ENCODE measurements at regions not wholly inside any gene's neighbourhood (a gene's known extent, or its start where the extent isn't known, plus 50 kb on each side); places are given as distances from the start of the nearest gene placed in this dataset.

DNA sequence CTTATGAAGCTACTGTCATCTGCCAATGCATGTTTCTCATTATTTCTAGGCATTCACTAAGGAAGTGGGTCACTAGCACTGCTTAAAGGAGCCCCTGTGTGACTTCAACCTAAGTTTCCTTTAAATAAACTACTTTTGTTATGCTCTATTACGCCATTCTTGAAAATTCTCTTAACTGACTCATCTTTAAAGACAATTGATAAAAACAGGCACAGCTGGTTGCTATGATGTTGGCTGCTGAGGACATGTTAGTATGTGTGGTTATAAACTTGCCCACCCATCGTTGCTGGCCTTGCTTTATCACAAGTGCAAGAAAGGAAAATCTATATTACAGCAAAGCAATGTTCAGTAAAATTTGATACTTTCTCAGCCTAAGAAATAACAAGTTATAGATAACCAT is 75.8 kb upstream of the CNTNAP4 start:
- DNase-seq (ENCODE audit: extremely low read depth, low read depth): no peak
- TF ChIP-seq, protein P1, sequence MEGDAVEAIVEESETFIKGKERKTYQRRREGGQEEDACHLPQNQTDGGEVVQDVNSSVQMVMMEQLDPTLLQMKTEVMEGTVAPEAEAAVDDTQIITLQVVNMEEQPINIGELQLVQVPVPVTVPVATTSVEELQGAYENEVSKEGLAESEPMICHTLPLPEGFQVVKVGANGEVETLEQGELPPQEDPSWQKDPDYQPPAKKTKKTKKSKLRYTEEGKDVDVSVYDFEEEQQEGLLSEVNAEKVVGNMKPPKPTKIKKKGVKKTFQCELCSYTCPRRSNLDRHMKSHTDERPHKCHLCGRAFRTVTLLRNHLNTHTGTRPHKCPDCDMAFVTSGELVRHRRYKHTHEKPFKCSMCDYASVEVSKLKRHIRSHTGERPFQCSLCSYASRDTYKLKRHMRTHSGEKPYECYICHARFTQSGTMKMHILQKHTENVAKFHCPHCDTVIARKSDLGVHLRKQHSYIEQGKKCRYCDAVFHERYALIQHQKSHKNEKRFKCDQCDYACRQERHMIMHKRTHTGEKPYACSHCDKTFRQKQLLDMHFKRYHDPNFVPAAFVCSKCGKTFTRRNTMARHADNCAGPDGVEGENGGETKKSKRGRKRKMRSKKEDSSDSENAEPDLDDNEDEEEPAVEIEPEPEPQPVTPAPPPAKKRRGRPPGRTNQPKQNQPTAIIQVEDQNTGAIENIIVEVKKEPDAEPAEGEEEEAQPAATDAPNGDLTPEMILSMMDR (IDR thresholded peaks at IDR 0.05; ENCODE audit: low read depth, low read length): no peak

DNA sequence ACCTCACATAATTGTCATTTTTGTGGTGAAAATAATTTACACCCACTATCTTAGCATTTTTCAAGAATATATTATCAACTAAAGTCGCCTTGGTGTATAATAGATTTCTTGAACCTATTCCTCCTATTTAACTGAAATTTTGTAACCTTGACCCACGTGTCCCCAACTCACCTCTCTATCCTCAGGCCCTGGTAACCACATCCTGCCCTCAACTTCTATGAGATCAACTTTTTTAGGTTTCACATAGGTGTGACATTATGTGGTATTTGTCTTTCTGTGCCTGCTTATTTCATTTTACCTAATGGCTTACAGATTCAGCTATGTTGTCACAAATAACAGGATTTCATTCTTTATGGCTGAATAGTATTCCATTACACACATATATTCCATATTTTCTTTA is 73.0 kb upstream of the CNTNAP4 start:
- TF ChIP-seq, protein P1 (IDR thresholded peaks at IDR 0.05; ENCODE audit: low read depth, low read length): no peak
- no peak for DNase-seq (ENCODE audit: extremely low read depth, low read depth)

DNA sequence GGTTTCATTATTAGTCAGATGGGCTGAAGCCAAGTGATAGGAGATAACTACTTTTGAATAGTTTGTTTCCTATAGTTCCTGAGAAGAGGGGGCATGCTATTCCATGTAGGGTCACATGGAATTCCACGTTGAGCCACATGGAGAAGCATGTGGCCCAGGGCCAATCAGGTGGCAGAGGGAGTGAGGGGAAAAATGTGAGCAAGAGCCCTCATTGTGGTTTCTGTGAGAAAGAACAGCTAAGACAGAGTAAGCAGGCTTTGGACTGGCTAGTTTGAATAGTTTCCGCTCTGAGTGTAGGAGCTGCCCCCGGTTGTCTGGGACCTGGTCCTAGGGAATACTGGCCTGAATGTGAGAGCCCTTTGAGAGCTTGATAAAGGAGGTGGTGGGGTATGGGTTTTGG is 69.9 kb upstream of the CNTNAP4 start:
- no peak for DNase-seq (ENCODE audit: extremely low read depth, low read depth)
- TF ChIP-seq, protein P1 (IDR thresholded peaks at IDR 0.05; ENCODE audit: low read depth, low read length): no peak

DNA sequence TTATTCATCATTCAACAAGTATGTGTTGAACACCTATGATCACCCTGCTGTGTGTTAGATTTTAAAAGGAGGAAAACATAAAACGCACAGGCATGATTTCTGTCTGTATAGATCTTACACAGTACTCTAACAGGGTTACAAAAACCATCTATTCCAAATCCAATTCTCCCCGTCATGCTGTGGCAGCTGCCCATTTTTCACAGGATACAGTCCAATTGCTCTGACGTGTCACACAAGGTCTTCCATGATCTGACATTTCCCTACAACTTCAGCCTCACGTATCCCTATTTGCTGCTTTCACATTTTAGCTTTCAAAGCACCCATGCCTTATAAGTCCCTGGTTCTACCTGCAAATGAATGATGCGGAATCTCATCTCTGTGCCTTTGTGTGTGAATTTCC is 67.0 kb upstream of the CNTNAP4 start:
- no peak for DNase-seq (ENCODE audit: extremely low read depth, low read depth)
- TF ChIP-seq, protein P1 (IDR thresholded peaks at IDR 0.05; ENCODE audit: low read depth, low read length): no peak

DNA sequence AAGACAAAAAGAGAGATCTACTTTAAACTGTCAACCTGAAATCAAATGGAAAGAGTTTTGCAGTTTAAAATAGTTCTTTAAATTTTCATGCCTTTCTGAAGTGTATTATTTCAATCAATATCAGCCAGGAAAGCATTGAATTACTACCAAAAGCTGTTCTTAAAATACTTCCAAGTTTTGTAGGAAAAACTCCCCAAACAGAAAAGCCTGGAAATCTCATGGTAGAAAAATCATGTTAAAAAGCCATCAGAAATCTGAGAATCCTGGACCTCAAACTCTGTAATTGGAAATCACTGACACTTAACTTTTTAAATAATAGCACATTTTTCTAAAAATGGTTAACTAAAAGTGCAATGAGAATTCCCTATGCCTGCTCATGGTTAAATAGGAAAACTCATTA is 63.3 kb upstream of the CNTNAP4 start:
- DNase-seq (ENCODE audit: extremely low read depth, low read depth): no peak
- TF ChIP-seq, protein P1 (IDR thresholded peaks at IDR 0.05; ENCODE audit: low read depth, low read length): no peak

DNA sequence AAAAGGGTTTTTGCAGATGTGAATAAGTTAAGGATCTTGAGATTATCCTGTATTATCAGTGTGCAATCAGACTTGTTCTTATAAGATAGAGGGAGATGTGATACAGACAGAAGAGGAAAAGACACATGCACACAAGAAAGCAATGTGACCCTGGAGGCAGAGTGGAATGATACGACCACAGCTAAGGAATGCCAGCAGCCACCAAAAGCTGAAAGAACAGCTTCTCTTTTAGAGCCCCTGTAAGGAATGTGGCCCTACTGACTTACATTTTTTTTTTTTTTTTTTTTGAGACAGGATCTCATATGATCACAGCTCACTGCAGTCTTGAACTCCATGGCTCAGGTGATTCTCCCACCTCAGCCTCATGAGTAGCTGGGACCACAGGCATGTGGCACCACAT is 62.3 kb upstream of the CNTNAP4 start:
- no peak for DNase-seq (ENCODE audit: extremely low read depth, low read depth)
- TF ChIP-seq, protein P1 (IDR thresholded peaks at IDR 0.05; ENCODE audit: low read depth, low read length): no peak

DNA sequence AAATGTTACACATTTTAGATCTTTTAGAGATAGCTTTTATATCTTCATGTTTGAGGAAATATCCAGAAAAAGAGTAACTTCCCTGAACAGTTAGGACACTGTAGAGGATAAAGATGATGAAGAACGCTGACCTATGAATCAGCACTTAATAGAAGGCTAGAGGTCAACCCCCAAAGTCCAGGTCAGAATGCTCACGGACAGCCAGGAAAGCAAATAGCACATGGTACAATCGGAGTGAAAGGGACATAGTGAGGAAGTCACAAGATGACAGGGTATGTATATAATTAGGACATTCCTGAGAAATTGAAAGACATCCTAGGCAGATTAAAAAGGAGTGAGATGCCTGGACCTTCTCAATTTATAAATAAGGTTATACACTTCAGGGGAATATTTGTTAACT is 55.1 kb upstream of the CNTNAP4 start:
- TF ChIP-seq, protein P1 (IDR thresholded peaks at IDR 0.05; ENCODE audit: low read depth, low read length): no peak
- no peak for DNase-seq (ENCODE audit: extremely low read depth, low read depth)
